Astrocyte of the cerebellum (primary cell): ENCODE measurements at regions not wholly inside any gene's neighbourhood (a gene's known extent, or its start where the extent isn't known, plus 50 kb on each side); places are given as distances from the start of the nearest gene placed in this dataset.

Experiments
- DNase-seq: peaks from one replicate; pipeline ENCODE4 v3.0.0-alpha.2; 2011; ENCODE audit warnings: low read depth
- H3K4me3 ChIP-seq: 2 replicates; pipeline ENCODE4 v1.5.1; 2011; ENCODE audit warnings: mild to moderate bottlenecking, low read depth, low read length, moderate library complexity
- CTCF ChIP-seq: IDR thresholded peaks from 2 replicates; pipeline ENCODE4 v1.5.1; 2012; ENCODE audit warnings: low read length, low read depth, moderate library complexity, mild to moderate bottlenecking; ENCODE audit errors: missing control alignments
- in situ Hi-C: cut with HindIII; loops from 2 replicates; pipeline ENCODE4 v1.10.0; 2017; ENCODE audit warnings: low sequenced_read_pairs

GRCh38 chr14:83850092-83850491 lies 1679.9 kb upstream of the FLRT2 start:
- TF ChIP-seq CTCF, result no peak
- in situ Hi-C loops, result no loop called here
- no peak overlapping the region for H3K4me3 ChIP-seq
- no peak for DNase-seq

- in situ Hi-C loops, result no loop called here
- no peak overlapping the region for H3K4me3 ChIP-seq
- DNase-seq, result no peak
- no peak for TF ChIP-seq CTCF
These were observed 1673.6 kb upstream of the FLRT2 start for GRCh38 chr14:83856334-83856733.

- DNase-seq, result no peak
- in situ Hi-C loops, result no loop called here
- H3K4me3 ChIP-seq, result no peak overlapping the region
- no peak for TF ChIP-seq CTCF
These were observed 1669.3 kb upstream of the FLRT2 start for GRCh38 chr14:83860631-83861155.

- no peak overlapping the region for H3K4me3 ChIP-seq
- no peak for TF ChIP-seq CTCF
- DNase-seq, result no peak
- in situ Hi-C loops, result no loop called here
These were observed 1666.7 kb upstream of the FLRT2 start for GRCh38 chr14:83863042-83863774.

- DNase-seq, result no peak
- in situ Hi-C loops, result no loop called here
- no peak overlapping the region for H3K4me3 ChIP-seq
- TF ChIP-seq CTCF, result no peak
These were observed 1665.8 kb upstream of the FLRT2 start for GRCh38 chr14:83864106-83864505.

- no peak for DNase-seq
- in situ Hi-C loops, result no loop called here
- no peak for TF ChIP-seq CTCF
- H3K4me3 ChIP-seq, result no peak overlapping the region
These were observed 1662.2 kb upstream of the FLRT2 start for GRCh38 chr14:83867566-83868225.
